CD4-positive, alpha-beta T cell treated with Interleukin-15 for 4 hours (primary cell): ENCODE measurements at regions not wholly inside any gene's neighbourhood (a gene's known extent, or its start where the extent isn't known, plus 50 kb on each side); places are given as distances from the start of the nearest gene placed in this dataset.
"Not testable (repeated sequence)": the region's sequence is repeated elsewhere in the genome, so short reads cannot be mapped to it uniquely, and the experiment has no call there.

ENCODE experiments used
- DNase-seq: peaks from one replicate; pipeline ENCODE4 v3.0.0-alpha.2; 2020; ENCODE audit warnings: low spot score

DNA sequence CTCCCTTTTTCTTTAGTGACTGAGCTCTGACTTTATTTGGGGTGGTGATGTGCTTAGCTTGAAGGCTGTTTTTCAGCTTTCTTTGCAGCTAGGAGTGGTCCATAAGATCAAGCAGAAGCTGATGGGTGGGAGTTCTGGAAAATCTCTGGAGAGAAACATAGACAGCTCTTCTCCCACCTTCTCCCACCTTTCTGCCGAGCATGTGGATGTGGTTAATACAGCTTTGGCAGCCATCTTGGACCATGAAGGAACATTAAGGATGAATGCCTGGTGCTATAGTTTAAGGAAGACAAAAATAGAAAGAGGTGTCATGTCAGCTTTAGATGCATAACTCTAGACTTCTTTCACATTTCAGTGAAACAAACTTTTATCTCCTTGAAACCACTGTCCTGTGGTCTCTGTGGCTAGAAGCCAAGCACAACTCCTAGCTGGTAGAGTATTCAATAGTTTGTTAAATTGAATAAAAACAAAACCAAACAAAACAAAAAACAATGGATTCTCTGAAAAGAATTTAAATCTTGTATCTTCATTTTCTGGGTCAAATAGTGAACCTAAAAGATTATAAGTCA lies 203.6 kb upstream of the SESN3 start:
- DNase-seq, result no peak

DNA sequence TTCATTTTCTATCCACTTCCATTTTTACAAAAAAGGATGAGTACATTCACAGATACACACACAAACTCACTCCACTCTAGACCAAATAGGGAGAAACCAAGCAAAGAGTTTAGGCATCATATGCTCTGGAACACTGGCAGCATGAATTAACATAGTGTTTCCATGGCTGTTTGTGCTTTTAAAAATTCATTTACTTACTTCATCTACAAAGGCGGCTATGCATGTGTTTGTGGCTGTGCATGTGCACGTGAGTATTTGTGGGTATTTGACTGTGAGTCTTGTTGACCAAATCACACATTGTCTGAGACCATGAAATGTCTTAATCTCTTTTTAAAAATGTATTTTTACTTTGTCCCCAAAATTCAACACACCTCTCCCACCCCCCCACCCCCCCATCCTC lies 203.0 kb upstream of the SESN3 start:
- no peak for DNase-seq

DNA sequence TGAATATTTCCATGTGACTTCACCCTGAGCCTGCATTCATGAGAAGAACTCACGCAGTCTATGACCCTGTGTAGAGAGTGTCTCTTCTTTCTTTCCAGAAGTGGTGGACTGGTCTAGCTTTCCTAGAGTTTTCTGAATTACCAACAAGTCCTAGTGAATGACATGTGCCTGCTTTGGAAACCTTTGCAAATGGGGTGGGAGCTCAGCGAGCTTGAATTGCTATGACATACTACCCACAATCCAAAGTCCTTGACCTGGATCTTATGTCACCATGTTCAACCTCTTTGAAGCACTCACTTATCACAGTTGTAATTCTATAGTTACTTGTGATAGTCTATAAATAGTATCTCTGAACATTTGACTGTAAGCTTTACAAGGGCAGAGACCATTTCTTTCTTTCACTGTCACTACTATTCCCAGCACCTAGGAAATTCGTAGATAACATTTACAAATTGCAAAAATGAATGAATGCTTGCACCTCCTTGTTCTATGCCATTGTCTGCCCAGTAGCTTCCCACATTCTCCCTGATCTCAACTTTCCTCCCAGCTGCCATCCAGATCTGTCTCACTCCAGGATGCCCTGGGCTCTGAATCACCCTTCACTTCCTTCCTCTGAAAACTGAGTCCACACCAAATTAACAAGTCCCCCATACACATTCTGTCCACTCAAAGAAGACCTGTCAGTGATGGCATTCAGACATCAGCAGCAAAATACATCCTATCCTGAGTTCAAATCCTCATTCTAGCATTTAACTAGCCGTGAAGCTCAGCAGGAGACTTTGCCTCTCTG lies 201.9 kb upstream of the SESN3 start:
- no peak for DNase-seq

DNA sequence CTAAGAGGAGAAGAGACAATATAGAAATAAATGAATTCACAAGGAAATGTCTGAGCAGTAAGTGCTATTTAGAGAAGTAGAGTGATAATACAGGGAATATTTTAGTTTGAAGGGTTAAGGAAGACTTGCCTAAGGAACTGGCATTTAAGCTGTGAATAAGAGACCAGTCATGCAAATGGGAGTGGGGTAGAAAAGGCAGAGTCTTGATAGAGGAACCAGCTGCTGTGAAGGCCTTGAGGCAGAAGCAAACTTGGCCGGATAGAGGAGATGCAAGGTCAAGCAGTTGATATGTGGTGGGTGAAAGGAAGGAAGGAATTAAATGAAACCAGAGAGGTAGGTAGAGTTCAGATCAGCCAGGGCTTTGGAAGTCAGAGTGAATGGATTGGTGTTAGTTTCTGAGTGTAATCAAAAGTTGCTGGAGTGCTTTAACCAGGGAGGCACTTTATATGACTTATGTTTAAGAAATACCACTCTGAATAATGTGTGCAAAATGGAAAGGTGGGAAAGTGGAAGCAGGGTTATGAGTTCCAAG lies 198.4 kb upstream of the SESN3 start:
- DNase-seq, result no peak

DNA sequence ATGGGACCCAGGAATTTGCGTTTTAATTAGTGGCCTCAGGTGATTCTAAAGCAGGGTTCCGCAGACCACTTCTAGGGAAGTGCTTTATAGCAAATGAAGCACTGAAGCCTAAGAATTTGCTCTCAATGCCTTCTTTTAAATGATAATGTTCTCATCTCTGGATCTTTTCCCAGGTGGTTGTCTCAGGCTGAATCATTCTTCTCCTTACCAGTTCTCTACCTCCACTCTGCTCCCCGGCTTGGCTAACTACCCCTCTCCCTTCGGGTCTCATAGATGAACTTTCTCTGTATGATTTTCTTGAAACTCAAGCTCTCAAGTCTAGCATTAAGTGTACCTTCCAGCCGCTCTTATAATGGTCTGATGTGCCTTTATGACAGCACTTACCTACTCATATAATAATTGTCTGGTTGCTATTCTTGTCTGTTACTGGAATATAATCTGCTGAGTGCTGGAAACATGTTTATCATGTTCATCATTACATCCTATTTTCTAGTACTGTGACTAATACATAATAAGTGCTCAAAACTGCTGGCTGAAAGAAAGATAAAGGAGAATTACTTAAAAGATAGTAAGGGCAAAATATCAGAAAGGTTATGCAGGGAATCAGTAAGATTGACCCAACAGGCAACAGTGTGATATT lies 195.9 kb upstream of the SESN3 start:
- no peak for DNase-seq

DNA sequence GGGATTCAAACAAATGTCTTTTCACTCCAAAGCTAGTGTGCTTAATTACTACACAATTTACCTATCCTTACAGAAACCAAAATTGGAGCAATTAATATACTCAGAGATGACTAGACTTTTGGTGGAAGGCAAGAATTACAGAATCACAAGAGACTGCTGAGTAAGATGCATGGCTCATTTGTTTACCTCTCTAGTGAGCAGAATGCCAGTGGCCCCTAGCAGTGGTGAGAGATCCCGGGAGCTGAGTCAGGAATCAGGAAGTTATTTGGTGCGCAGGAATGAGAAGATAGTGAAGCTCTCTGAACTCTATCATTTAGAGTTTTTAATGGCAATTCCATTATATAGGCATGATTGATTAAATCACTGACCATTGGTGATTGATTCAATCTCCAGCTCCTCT lies 188.9 kb upstream of the SESN3 start:
- no peak for DNase-seq

DNA sequence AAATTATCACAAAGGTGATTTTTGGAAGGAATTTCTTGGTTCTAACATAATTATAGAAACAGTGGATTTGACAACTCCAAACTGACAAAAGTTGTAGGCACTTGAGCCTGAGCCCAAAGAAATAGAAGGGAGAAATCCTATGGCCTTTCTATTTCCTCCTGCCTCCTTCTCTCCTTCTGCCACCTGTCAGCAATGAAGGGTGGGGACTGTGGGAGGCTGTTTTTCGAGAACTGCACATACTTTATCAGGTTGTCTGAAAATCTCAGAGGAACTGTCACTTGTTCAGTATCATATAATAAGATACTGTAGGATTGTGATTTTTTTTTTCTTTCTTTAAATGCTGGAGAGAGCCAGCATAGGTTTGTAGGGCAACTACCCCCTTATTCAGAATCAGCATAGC lies 187.9 kb upstream of the SESN3 start:
- no peak for DNase-seq

DNA sequence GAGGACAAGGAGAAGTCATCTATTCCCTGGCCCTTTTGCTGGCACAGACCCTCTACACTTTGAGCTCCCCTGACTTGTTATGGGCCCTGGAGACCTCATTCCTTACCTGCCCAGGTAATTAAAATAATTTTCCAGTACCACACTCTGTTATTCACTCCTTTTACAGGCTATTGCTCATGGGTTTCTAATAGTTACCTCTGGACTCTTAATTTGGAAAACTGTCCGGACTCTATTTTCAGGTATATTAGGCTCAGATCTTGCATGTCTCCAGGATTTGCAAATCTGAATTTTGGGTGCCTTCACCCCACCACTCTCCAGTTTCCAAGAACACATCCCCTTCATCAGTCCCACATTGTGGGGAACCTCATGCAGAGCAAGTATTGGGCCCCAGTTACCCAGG lies 186.8 kb upstream of the SESN3 start:
- DNase-seq, result no peak

DNA sequence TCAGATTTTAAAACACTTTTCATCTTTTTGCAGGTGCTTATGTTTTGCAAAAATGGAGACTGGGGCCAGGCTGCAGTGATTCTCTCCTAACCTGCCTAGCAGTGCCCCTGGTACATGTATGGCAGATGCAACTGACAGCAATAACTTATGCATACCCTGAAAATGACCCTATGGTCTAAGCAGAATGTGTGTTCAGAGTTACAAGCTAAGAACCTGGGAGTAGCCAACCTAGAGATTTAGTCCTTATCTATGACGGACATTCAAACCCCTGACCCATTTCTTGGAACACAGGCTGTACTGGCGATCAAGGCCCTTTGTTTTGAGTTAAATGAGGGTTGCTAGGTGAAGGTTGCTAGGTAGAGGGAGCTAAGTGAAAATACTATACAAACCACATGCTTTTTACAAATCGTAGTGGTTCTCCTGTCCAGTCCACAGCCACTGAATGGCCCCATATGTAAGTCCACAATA lies 184.9 kb upstream of the SESN3 start:
- no peak for DNase-seq

DNA sequence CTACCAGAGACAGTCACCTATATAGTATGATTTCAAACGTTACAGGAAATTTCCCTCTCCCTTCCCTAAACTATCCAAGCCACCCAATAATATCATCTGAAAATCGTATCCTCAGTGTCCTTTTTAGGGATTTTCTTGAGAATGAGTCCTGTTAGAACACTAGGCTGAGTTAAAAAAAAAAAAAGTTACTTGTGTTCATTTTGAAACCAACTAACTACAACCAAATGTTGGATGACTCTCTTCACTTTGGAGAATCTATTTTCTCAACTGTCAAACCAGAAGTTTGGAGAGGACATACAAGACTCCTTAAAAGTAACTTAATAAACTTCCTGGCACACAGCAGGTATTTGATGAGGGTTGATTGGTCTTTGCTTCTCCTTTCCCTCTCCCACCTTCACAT lies 183.2 kb upstream of the SESN3 start:
- no peak for DNase-seq

DNA sequence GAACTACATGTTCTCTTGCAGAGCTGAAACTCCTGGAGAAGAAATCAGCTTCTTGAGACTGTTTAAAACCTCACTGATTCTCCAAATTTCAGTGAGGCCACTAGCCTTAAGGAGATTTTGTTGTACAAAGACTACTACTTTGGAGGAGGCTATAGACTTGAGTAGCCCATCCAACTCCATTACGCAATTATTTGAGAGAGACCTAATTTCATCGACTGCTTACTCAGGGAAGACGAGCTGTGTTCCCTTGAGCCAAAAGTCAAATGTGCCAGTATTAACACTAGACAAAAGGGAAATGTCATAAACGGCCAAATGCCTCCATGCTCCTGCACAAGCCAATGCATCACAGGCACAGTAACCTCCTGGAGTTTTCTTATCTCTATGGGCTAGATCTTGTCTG lies 182.8 kb upstream of the SESN3 start:
- no peak for DNase-seq

DNA sequence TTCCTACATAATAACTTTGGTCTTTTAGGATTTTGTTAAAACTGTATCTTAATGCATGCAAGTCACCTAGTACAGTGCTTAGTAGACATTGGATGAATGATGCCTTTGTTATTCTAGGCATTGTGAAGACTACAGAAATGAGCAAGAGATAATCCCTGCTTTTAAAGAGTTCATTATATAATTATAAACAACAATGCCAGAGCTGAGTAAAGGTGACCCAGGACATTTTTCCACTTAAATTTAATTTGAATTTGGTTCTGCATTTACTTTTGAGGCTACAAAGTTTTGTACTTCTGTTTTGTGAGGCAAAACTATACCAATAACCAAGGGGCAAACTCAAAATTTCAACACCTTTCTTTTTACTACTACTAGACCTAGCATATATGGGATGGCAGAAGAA lies 182.0 kb upstream of the SESN3 start:
- no peak for DNase-seq

DNA sequence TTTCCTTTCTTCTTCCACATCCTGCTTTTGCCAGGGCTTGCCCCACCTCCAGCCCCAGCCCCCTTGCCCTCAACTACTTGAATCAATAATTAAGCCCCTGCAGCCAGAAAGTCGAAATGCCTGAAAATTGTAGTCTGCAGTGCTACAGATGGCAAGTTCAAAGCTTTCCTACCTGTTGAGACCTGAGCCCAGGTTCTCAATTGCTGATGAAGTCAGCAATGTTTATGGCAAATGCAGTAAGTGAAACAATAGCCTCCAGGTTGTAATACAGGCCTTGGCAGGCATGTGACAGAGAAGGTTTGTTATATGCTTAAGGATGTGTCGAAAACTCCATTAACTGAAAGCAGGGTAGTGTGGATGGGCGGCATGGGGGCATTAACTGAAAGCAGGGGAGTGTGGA lies 181.1 kb upstream of the SESN3 start:
- DNase-seq, result no peak

DNA sequence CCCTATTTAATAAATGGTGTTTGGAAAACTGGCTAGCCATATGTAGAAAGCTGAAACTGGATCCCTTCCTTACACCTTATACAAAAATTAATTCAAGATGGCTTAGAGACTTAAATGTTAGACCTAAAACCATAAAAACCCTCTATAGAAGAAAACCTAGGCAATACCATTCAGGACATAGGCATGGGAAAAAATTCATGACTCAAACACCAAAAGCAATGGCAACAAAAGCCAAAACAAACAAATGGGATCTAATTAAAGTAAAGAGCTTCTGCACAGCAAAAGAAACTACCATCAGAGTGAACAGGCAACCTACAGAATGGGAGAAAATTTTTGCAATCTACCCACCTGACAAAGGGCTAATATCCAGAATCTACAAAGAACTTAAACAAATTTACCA lies 179.7 kb upstream of the SESN3 start:
- DNase-seq, result not testable (repeated sequence)

DNA sequence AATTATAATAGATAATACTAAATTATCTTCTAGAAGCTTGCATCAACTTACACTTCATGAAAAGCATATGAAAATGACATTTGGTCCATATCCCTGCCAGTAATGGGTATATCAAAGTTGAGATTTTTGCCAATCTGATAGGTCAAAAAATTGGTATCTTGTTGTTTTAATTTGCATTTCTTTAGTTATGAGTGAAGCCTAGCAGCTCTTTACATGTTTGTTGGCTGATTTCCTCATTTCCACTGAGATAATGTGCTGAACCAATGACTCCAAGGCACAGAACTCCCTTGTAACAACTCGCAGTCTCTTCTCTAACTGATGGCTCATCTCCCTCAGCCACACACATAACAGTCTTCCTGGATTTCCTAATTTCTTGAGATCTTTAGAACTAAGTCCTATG lies 175.3 kb upstream of the SESN3 start:
- DNase-seq, result no peak

DNA sequence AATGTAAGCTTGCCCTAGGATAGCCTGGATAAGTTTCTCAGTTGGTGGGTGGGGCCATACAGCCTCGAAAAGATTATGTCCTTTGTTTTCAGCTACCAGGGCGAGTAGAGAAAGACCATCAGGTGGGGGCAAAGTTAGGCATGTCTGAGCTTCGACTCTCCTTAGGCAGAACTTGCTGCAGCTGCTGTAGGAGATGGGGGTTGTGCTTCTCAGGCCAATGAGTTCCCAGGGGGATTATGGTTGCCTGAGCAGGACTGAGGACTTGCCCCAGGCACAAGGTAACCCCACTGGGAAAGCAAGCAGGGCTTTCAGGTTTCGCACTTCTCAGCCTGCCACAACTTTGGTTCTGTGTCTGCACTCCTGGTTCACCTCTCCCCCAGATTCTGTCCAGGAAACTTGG lies 173.4 kb upstream of the SESN3 start:
- DNase-seq, result no peak

DNA sequence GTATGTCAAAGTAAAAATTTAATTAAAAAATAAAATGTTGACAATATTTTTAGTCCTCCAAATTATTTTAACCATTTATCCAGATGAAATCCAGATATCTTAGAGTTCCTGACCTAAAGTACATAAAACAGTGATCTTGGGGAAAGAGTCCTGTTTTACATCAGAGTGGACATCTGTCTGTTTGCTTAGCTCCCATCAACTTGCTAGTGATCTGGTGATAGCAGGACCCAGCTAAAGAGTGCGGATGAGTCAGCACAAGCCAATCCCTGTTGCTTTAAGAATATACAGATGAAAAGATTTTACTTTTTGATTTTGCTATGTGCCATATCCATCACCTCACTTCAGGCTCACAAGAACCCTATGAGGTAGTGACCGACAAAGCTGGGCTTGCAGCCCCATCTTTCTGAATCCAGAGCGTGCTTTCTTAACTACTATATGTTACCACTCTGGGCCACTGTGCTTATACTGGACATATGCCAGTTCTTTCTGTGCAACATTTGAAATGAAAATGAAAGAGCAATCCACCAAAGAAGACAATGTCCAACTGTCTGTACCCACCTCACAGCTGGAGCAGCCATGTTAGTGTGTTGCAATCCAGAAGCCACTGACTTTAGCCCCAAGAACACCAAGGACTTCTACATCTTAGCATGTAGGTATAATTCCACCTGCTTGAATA lies 167.6 kb upstream of the SESN3 start:
- no peak for DNase-seq

DNA sequence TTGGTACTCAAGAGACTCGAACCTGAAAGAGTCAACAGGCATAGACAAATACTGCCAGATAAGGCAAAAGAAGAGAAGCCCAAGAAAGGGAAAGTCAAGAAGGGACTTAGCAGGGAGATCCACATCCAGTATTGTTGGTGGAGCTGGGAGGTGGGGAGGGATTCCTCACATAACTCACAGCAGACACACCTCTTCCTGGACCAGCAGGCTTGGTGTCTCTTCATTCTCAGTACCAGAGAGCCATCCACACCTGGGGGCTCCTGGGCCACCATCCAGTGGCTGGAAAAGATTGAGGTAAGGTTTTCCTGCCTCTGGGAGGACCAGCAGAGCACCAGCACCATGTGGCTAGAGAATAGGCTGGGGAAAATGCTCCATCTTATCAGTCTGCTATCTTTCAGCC lies 161.6 kb upstream of the SESN3 start:
- DNase-seq, result no peak

DNA sequence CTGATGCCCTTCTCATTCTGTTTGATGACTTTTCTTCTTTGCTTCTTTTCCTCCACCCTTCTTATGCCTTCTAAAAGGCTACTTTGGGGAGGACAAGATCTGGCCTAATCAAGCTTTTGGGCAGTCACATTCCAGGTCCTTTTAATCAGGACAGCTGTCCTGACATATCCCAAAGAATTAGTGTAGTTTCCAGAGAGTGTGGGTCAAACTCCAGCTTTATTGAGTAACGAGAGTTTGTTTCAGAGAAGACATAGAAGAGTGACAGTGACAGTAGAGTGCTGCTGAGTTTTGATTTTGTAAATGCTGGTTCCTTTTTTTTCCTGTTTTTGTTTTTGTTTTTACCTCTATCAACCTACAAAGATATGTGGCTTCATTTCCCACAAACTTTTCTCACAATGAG lies 158.4 kb upstream of the SESN3 start:
- no peak for DNase-seq

DNA sequence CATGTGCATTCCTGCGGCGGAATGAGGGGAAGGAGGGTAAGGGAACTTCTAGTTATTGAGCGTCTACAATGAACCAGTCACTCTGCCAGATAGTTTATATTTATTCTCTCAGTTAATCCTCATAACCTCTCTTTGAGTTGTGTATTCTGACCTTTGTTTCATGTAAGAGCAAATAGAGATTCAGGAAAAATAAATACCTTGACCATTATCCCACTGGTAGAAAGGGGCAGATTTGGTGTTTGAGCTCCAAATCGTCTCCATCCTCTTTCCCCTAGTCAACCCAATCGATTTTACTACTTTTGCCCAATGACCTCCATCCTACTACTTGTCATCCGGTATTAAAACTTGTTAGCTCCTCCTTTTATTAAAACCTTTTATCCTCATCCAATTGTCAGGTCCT lies 157.1 kb upstream of the SESN3 start:
- DNase-seq, result no peak

DNA sequence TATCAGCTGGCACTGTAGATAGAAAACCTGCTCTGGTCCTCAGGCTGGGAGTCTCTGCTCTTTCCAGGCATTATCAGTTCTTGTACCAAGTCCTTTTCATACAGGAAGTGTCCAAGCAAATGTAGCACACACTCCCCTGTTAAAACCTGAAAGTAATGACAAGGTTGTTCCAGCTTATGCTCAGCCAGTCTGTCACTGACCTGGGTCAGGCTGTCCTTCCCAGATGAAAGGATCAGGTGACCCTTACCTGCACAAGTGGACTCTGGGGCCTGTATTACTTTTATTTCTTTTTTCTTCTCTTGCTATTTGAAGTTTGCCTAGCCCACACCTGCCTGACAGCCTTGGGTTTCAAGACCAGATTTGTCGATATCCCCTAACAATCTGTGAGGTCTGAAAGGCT lies 156.3 kb upstream of the SESN3 start:
- DNase-seq, result no peak

DNA sequence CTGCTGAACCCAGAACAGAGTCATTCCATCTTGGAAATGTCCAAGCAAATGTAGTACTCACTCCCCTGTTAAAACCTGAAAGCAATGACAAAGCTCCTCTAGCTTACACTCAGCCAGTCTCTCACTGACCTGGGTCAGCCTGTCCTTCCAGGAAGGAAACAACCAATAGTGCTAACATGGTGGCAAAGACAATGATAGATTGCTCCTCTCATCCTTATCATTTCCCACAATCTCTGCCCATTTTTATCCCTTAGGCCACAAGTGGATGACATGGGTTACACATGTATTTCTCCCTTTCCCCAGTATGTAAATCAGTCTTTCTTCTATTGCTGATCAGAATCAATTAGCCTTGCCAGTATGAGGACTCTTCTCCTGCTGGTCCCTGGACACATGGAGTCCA lies 154.6 kb upstream of the SESN3 start:
- DNase-seq, result no peak

DNA sequence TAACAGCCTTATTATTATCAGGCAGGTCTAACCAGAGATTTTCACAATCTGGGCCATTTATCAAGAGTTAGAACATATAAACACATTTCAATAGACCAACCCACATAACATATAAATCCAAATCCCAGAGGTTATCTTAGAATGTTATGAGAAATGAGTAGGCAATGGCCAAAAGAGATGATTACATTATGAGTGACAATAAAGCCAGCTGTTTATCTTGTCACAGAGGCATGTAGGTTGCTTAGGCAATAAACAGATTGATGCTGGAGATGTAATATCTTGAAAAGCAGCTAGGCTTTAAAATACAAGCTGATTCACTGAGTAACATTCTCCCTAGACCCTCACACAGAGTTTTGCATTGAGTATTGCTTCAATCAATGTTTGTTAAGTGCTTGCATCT lies 148.5 kb upstream of the SESN3 start:
- DNase-seq, result no peak
